Activated CD4-positive, alpha-beta T cell treated with anti-CD3 and anti-CD28 coated beads for 36 hours (primary cell): ENCODE measurements at regions not wholly inside any gene's neighbourhood (a gene's known extent, or its start where the extent isn't known, plus 50 kb on each side); places are given as distances from the start of the nearest gene placed in this dataset.
"Not testable (repeated sequence)": the region's sequence is repeated elsewhere in the genome, so short reads cannot be mapped to it uniquely, and the experiment has no call there.

Source experiments
- ATAC-seq: fragments of 200-7000 bp; cut with Tn5 transposase; one replicate; pipeline ENCODE4 v1.10.0; 2021; ENCODE audit warnings: mild to moderate bottlenecking, moderate library complexity
- CTCF ChIA-PET: fragments of 350-600 bp; sonication (Branson Sonifier 250); formaldehyde crosslinking; loops from one replicate; lab custom pipeline; 2021; ENCODE audit warnings: antibody characterized with exemption; lab: Charles Lee
- POLR2A ChIA-PET: fragments of 350-600 bp; sonication (Branson Sonifier 250); formaldehyde crosslinking; loops from one replicate; lab custom pipeline; 2021; ENCODE audit warnings: antibody characterized with exemption, inconsistent platforms; lab: Charles Lee
- DNase-seq: peaks from one replicate; pipeline ENCODE4 v3.0.0-alpha.2; 2020
- H3K27ac Mint-ChIP-seq: one replicate; pipeline ENCODE4 v1.8.0; 2021; ENCODE audit warnings: mixed read lengths
- H3K27me3 Mint-ChIP-seq: one replicate; pipeline ENCODE4 v1.8.0; 2021; ENCODE audit warnings: mixed read lengths
- H3K36me3 Mint-ChIP-seq: one replicate; pipeline ENCODE4 v1.8.0; 2021; ENCODE audit warnings: low read depth, mixed read lengths
- H3K4me1 Mint-ChIP-seq: one replicate; pipeline ENCODE4 v1.8.0; 2021; ENCODE audit warnings: mixed read lengths
- H3K4me3 Mint-ChIP-seq: one replicate; pipeline ENCODE4 v1.8.0; 2021; ENCODE audit warnings: mild to moderate bottlenecking, moderate library complexity, mixed read lengths
- H3K9me3 Mint-ChIP-seq: one replicate; pipeline ENCODE4 v1.8.0; 2021; ENCODE audit warnings: low read depth, mixed read lengths
- intact Hi-C, 2 experiments: fragments of 100-400 bp; cut with DNase I in 1 of 2; cut with micrococcal nuclease in 1 of 2; formaldehyde crosslinking; loops; one replicate each; pipeline versions ENCODE4 v1.14.2 to v1.15.1; 2022 to 2024; cut with DNase I, micrococcal nuclease

DNA sequence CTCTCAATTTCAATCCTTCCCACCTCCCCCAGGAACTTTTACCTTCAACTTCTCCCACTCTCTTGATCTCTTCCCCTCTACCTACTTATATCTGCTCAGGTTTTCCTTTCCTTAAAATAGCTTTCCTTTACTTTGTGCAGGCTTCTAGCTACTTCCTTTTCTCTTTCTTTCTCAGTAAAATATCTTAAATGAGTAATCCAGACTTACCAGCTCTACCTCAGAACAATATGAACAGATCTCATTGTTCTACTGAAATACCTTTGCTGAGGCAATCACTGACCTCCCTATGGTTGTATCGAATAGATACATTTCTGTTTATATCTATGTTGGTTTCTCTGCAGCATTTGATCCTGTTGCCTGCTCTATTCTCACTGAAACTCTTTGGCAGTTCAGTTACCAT is 86.7 kb upstream of the WDR44 start:
- H3K4me1 Mint-ChIP-seq = no peaks in the 10 kb centered on the region
- no peak for ATAC-seq
- DNase-seq = no peak
- intact Hi-C loops = loop anchor here in 1 of 2 experiments (10.0 kb wide), 1 partner anchor 1764 kb away; no protein-coding TSS in a partner anchor
- no peak overlapping the region for H3K4me3 Mint-ChIP-seq
- ChIA-PET POLR2A (no interaction called here), CTCF (no interaction called here)
- no peaks in the 10 kb centered on the region for H3K9me3 Mint-ChIP-seq
- no peak overlapping the region for H3K27ac Mint-ChIP-seq
- no peaks in the 10 kb centered on the region for H3K27me3 Mint-ChIP-seq
- no peaks in the 10 kb centered on the region for H3K36me3 Mint-ChIP-seq

DNA sequence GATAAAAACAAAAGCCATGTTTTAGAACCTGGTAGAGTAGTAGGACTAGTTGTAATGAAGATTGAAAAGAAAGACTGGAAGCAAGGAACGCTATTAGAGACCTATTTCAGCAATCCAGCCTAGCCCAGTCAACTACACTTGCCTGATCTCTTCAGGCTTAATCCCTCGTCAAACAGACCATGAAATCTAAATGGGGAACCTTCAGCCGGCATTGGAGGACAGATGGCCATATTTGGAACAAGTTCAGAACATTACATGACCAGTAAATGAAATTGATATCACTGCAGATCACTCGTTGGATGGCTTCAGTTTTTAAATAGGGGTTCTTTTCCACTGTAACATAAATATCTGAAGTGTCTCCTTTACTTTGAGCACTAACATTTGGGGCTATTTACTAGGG is 84.8 kb upstream of the WDR44 start:
- no peaks in the 10 kb centered on the region for H3K27me3 Mint-ChIP-seq
- no peaks in the 10 kb centered on the region for H3K4me1 Mint-ChIP-seq
- intact Hi-C loops = no loop called here
- DNase-seq = no peak
- no peak for ATAC-seq
- POLR2A ChIA-PET = no interaction called here
- CTCF ChIA-PET = interaction anchor here (0.9 kb wide), 1 partner anchor 61 kb away, joined by 3 read pairs; no protein-coding TSS in a partner anchor
- H3K27ac Mint-ChIP-seq = no peak overlapping the region
- no peaks in the 10 kb centered on the region for H3K36me3 Mint-ChIP-seq
- no peaks in the 10 kb centered on the region for H3K9me3 Mint-ChIP-seq
- H3K4me3 Mint-ChIP-seq = no peak overlapping the region

DNA sequence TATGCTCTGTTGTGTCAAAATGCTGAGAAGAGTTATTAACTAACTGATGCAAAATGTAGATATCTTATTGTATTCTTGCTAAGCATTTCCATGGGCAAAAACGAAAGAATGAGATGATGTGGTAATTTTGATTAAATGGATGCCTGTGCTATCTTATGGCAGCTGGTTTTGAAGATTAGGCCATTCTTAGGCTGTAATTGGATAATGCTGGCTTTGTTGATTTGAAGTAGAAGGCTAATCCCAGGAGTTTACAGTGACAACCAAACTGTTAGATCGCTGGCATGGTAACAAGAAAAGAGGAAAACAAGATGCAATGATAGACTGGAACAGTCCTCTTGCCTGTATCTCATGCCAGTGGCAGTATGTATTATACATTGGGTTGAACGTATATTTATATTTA is 74.1 kb upstream of the WDR44 start:
- H3K36me3 Mint-ChIP-seq = no peaks in the 10 kb centered on the region
- ATAC-seq (no peak), DNase-seq (no peak)
- no peaks in the 10 kb centered on the region for H3K27me3 Mint-ChIP-seq
- no peaks in the 10 kb centered on the region for H3K9me3 Mint-ChIP-seq
- H3K4me3 Mint-ChIP-seq = no peak overlapping the region
- CTCF ChIA-PET = no interaction called here
- no peak overlapping the region for H3K27ac Mint-ChIP-seq
- POLR2A ChIA-PET = no interaction called here
- H3K4me1 Mint-ChIP-seq = no peaks in the 10 kb centered on the region
- intact Hi-C loops = no loop called here

DNA sequence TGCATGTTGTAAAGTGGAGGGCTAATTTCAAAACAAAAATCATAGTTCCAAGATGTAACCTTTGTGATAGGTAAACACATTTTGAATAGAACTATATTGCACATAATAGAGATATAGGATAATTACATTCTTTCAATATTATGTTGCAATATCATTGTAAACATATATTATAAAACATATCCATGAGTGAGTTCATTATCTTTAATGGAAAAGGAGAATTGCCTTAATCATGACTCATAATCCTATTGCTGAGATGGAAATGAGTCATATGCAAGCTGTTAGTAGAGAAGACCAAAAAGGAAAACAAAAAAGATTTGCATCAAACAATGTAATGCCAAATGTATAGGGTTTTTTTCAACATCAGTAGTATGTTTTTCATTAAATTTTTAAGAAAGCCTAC is 73.7 kb upstream of the WDR44 start:
- H3K4me3 Mint-ChIP-seq = no peak overlapping the region
- H3K27me3 Mint-ChIP-seq = no peaks in the 10 kb centered on the region
- no peaks in the 10 kb centered on the region for H3K36me3 Mint-ChIP-seq
- ATAC-seq (no peak), DNase-seq (no peak)
- intact Hi-C loops = no loop called here
- H3K9me3 Mint-ChIP-seq = no peaks in the 10 kb centered on the region
- CTCF ChIA-PET = no interaction called here
- POLR2A ChIA-PET = no interaction called here
- no peak overlapping the region for H3K27ac Mint-ChIP-seq
- no peaks in the 10 kb centered on the region for H3K4me1 Mint-ChIP-seq

DNA sequence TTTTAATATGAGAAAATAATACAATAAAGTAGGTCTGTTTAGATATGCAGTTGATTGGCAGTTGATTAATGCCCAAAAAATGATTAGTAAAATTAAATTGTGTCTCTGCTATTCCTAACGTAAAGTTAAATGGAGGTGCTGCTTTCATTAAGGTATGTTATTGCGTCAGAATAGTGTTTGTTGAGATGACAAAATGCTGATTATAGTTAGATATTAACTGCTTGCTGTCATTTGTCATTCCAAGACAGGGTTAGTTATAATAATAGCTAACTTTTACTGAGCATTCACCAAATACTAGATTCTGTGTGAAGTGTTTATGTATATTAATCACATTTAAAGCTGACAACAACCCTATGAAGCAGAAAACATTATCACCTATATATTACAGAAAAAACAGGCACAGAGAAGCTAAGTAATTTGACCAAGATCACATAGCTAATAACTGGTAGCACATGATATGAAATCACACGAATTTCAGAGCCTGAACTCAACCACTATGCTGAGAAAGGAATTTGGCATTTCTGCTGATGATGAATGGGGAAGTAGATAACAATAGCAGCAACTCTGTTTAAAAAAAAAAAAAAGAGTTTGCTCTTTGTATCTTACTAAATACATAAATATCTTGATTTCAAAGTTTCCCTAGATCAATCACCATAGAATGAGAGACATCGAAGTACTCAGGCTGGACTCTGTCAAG is 59.7 kb upstream of the WDR44 start:
- no peaks in the 10 kb centered on the region for H3K9me3 Mint-ChIP-seq
- no peaks in the 10 kb centered on the region for H3K4me1 Mint-ChIP-seq
- intact Hi-C loops = no loop called here
- H3K4me3 Mint-ChIP-seq = no peak overlapping the region
- POLR2A ChIA-PET = no interaction called here
- H3K36me3 Mint-ChIP-seq = no peaks in the 10 kb centered on the region
- H3K27ac Mint-ChIP-seq = no peak overlapping the region
- ATAC-seq (no peak), DNase-seq (no peak)
- CTCF ChIA-PET = interaction anchor here (0.6 to 1.3 kb wide), 2 partner anchors 13 to 307 kb away, joined by 3 read pairs; no protein-coding TSS in a partner anchor
- H3K27me3 Mint-ChIP-seq = no peaks in the 10 kb centered on the region

DNA sequence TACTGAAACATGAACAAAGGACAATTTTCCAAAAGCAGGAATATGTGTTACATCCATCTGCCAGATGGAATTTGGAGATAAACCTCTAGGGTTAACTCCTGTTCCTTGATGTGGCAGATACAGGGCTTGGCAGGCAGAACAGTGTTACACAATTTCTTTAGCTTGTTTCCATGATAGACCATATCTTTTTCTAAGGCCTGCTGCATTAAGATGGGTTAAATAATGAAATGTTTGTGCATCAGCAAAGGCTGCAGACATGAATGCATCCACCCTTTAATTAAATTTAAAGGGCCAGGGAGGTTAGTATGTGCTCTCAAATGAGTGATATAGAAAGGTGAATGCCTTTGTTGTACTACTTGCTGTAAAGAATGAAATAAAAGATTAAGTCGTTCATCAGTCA is 50.1 kb upstream of the WDR44 start:
- H3K9me3 Mint-ChIP-seq, intact Hi-C loops, CTCF ChIA-PET, H3K27ac Mint-ChIP-seq, ATAC-seq, H3K36me3 Mint-ChIP-seq, H3K27me3 Mint-ChIP-seq, H3K4me1 Mint-ChIP-seq, DNase-seq, POLR2A ChIA-PET, H3K4me3 Mint-ChIP-seq: not testable (repeated sequence)
